HL-60 (cell line): ENCODE measurements at regions not wholly inside any gene's neighbourhood (a gene's known extent, or its start where the extent isn't known, plus 50 kb on each side); places are given as distances from the start of the nearest gene placed in this dataset.

Experiments used
- CTCF ChIP-seq: IDR thresholded peaks from one replicate; pipeline ENCODE4 v1.5.1; 2011; ENCODE audit warnings: low read length, control low read depth, inconsistent platforms; ENCODE audit not compliant: insufficient read depth
- REST ChIP-seq: IDR thresholded peaks from 2 replicates; pipeline ENCODE4 v1.6.1; 2012; ENCODE audit warnings: low read depth; ENCODE audit not compliant: insufficient replicate concordance

GRCh38 chr5:142204219-142204618 is 95.6 kb downstream of the NDFIP1 start:
- TF ChIP-seq CTCF (no peak), REST (no peak)
